GM12892 (cell line): ENCODE measurements at regions not wholly inside any gene's neighbourhood (a gene's known extent, or its start where the extent isn't known, plus 50 kb on each side); places are given as distances from the start of the nearest gene placed in this dataset.

Experiments used
- POLR2A ChIP-seq: IDR thresholded peaks from 2 replicates; pipeline ENCODE4 v1.6.1; 2011; ENCODE audit warnings: low read depth, low read length, control low read depth
- TAF1 ChIP-seq: IDR thresholded peaks from 2 replicates; pipeline ENCODE4 v1.6.1; 2011; ENCODE audit warnings: low read depth, mild to moderate bottlenecking, control low read depth, low read length, borderline replicate concordance

DNA sequence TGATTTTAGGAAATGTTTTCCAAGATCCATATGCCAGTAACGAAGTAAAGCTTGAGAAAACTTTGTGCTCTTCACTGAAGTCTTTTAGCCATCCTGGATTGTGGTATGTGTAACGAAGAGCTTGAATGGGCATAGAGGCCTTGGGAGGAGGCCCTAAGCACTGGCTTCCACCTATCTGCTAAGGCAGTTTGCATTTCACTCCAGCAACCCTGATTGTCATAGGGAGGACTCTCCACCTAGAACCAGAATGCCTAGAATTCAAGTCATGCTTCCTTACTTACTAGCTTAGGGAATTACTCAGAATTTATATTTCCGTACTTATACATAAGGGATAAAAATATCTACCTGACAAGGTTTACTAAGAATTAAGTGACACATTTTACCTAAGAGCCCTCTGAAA, 451.5 kb downstream of the FBXO15 start:
- TF ChIP-seq POLR2A (no peak), TAF1 (no peak)
